NCI-H2107 (cell line): ENCODE measurements at regions not wholly inside any gene's neighbourhood (a gene's known extent, or its start where the extent isn't known, plus 50 kb on each side); places are given as distances from the start of the nearest gene placed in this dataset.

Experiments used
- DNase-seq: peaks from one replicate; lab custom pipeline; 2025; lab: John Stamatoyannopoulos, UW

GRCh38 chr5:136811086-136811485 is 445.7 kb upstream of the TRPC7 start:
- no peak for DNase-seq

GRCh38 chr5:136810261-136810801 is 445.0 kb upstream of the TRPC7 start:
- DNase-seq = no peak

GRCh38 chr5:136809382-136809781 is 444.0 kb upstream of the TRPC7 start:
- no peak for DNase-seq

- DNase-seq = no peak
Measured at GRCh38 chr5:136808756-136809155, 443.4 kb upstream of the TRPC7 start.

GRCh38 chr5:136805466-136805865 is 440.1 kb upstream of the TRPC7 start:
- no peak for DNase-seq

GRCh38 chr5:136802383-136802782 is 437.0 kb upstream of the TRPC7 start:
- DNase-seq = no peak

- DNase-seq = no peak
Measured at GRCh38 chr5:136799806-136800372, 434.5 kb upstream of the TRPC7 start.

- no peak for DNase-seq
Measured at GRCh38 chr5:136793300-136793699, 428.0 kb upstream of the TRPC7 start.

- DNase-seq = no peak
Measured at GRCh38 chr5:136781464-136781863, 416.1 kb upstream of the TRPC7 start.

GRCh38 chr5:136780518-136780917 is 415.2 kb upstream of the TRPC7 start:
- no peak for DNase-seq

GRCh38 chr5:136776022-136776927 is 410.9 kb upstream of the TRPC7 start:
- DNase-seq = no peak

GRCh38 chr5:136772491-136772890 is 407.1 kb upstream of the TRPC7 start:
- DNase-seq = no peak

- DNase-seq = peak; percentile 47
Measured at GRCh38 chr5:136769900-136770684, 404.7 kb upstream of the TRPC7 start.

GRCh38 chr5:136769093-136769492 is 403.7 kb upstream of the TRPC7 start:
- no peak for DNase-seq

- DNase-seq = no peak
Measured at GRCh38 chr5:136768457-136768856, 403.1 kb upstream of the TRPC7 start.

- no peak for DNase-seq
Measured at GRCh38 chr5:136766456-136766855, 401.1 kb upstream of the TRPC7 start.

GRCh38 chr5:136764601-136765000 is 399.3 kb upstream of the TRPC7 start:
- no peak for DNase-seq

GRCh38 chr5:136763548-136763947 is 398.2 kb upstream of the TRPC7 start:
- DNase-seq = no peak

GRCh38 chr5:136754216-136754615 is 388.9 kb upstream of the TRPC7 start:
- DNase-seq = no peak

GRCh38 chr5:136750224-136750862 is 385.0 kb upstream of the TRPC7 start:
- no peak for DNase-seq

GRCh38 chr5:136749016-136749415 is 383.7 kb upstream of the TRPC7 start:
- DNase-seq = no peak

- DNase-seq = no peak
Measured at GRCh38 chr5:136743052-136743451, 377.7 kb upstream of the TRPC7 start.
